ENCODE measurements at regions not wholly inside any gene's neighbourhood (a gene's known extent, or its start where the extent isn't known, plus 50 kb on each side); places are given as distances from the start of the nearest gene placed in this dataset.

DNA sequence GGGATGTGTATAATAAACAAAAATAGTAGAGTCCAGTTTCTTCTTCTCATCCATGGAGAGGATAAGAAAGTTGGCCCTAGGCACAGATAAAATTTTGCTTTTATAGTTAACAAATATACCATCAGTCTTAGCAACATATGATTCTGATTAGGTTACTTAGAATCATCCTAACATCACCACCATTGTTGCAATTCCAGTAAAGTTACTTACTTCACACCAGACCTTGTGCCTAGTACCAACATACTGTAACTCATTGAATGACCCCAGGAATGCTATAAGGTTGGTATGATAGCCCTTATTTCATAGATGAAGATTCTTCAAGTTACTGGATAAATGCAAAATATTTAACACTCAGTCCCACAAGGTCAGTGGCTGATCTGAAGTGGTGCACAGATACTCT, 183.8 kb upstream of the ATP2B1 start:
- no peak for TF ChIP-seq EZH2 (IDR thresholded peaks at IDR 0.05)
- TF ChIP-seq POLR2AphosphoS5 (IDR thresholded peaks at IDR 0.05; ENCODE audit: borderline replicate concordance, low read depth, low read length): no peak
- no peak for TF ChIP-seq FOXP2 (optimal IDR thresholded peaks at IDR 0.05; ENCODE audit: control extremely low read depth, extremely low read length, insufficient read depth)
